ENCODE measurements at regions not wholly inside any gene's neighbourhood (a gene's known extent, or its start where the extent isn't known, plus 50 kb on each side); places are given as distances from the start of the nearest gene placed in this dataset.
A peak's percentile ranks its signal among the peaks of the same experiment; 100 is the strongest.

- Histone ChIP-seq H2BK20ac (ENCODE audit: low read depth, low read length) (no peak overlapping the region), H3K36me3 (ENCODE audit: control insufficient read depth, insufficient read depth, low read length) (no peaks in the 10 kb centered on the region), H3K23ac (ENCODE audit: low read depth, low read length) (no peak overlapping the region), H2BK120ac (ENCODE audit: low read depth, low read length) (no peak overlapping the region), H3K4me3 (ENCODE audit: insufficient read depth, low read depth, low read length) (no peak overlapping the region), H4K8ac (ENCODE audit: low read depth in 2 of 2, low read length in 2 of 2) (no peak overlapping the region), H3K27me3 (ENCODE audit: control insufficient read depth, insufficient read depth, low read length) (peaks cover 2% of the 10 kb centered on the region; the same call in 1 of the 2 replicates), H4K91ac (ENCODE audit: insufficient read depth, low read depth, low read length) (no peak overlapping the region), H3K27ac (ENCODE audit: insufficient read depth, low read length) (no peak overlapping the region), H3K4me1 (ENCODE audit: control insufficient read depth, insufficient read depth, low read length) (no peaks in the 10 kb centered on the region; the same call in 1 of the 2 replicates), H3K79me1 (ENCODE audit: low read depth in 1 of 2, low read length in 2 of 2) (no peaks in the 10 kb centered on the region), H4K5ac (ENCODE audit: low read depth, low read length) (no peak overlapping the region), H3K4me2 (ENCODE audit: low read depth, low read length) (no peak overlapping the region), H2AK5ac (ENCODE audit: low read depth, low read length) (no peak overlapping the region), H3K9me1 (ENCODE audit: insufficient read depth, low read length) (no peaks in the 10 kb centered on the region), H4K20me1 (ENCODE audit: insufficient read depth, low read length) (no peaks in the 10 kb centered on the region), H3K18ac (ENCODE audit: low read depth, low read length) (no peak overlapping the region), H3K56ac (ENCODE audit: extremely low read depth, insufficient read depth, low read length) (no peak overlapping the region), H3K14ac (replicated peaks; ENCODE audit: low read depth, low read length) (no peak overlapping the region), H3K9ac (ENCODE audit: low read depth, low read length) (no peak overlapping the region), H2AK9ac (replicated peaks; ENCODE audit: low read depth, low read length, poor library complexity) (no peak overlapping the region), H2BK15ac (ENCODE audit: low read depth, low read length) (no peak overlapping the region), H2AFZ (replicated peaks; ENCODE audit: low read length, poor library complexity) (peak overlapping the region; percentile 46), H2BK5ac (ENCODE audit: low read depth, low read length, poor library complexity, severe bottlenecking) (no peak overlapping the region), H3K9me3 (ENCODE audit: control insufficient read depth, insufficient read depth, low read length) (no peaks in the 10 kb centered on the region), H3K4ac (ENCODE audit: low read depth, low read length) (0 out of 2 replicates have a peak overlapping the region, but pooled peaks have one; percentile 16)
- intact Hi-C loops (cut with micrococcal nuclease) (no loop called here), dilution Hi-C loops (cut with HindIII; ENCODE audit: low sequenced_read_pairs, unreplicated experiment) (no loop called here), in situ Hi-C loops (cut with MboI; ENCODE audit: low sequenced_read_pairs) (no loop called here)
- POLR2A ChIA-PET (ENCODE audit: unreplicated experiment) = no interaction called here
- peak; percentile 37; the same call in 1 of the 2 replicates for ATAC-seq (ENCODE audit: low read depth)
- WGBS, 2 experiments (ENCODE audit: extremely low coverage in 2 of 2, insufficient read length in 1 of 2) = no CpG with 5 or more reads among the region's 4 CpGs
- TF ChIP-seq FOS (IDR thresholded peaks at IDR 0.05; ENCODE audit: low read depth, low read length) (0 out of 2 replicates have a peak, but pooled peaks have one; percentile 29), BHLHE40 (IDR thresholded peaks at IDR 0.05; ENCODE audit: low read depth, low read length) (no peak)
- peak; percentile 37 for DNase-seq
- CTCF ChIA-PET = no interaction called here
- no TSS peak for BruUV-seq (replicated peaks)
These were observed 482.5 kb upstream of the CDH5 start for GRCh38 chr16:65884018-65884417.
